HepG2 (cell line): ENCODE measurements at regions not wholly inside any gene's neighbourhood (a gene's known extent, or its start where the extent isn't known, plus 50 kb on each side); places are given as distances from the start of the nearest gene placed in this dataset.

Source experiments
- ATAC-seq: fragments of 200-7000 bp; cut with Tn5 transposase; 3 replicates; pipeline ENCODE4 v1.9.1; 2020; ENCODE audit warnings: mild to moderate bottlenecking, moderate library complexity
- BruUV-seq: library from RNA; stranded (reverse); fragments of 400-500 nt; replicated peaks from 2 replicates; lab custom pipeline; 2021; lab: Mats Ljungman, UMichigan
- CTCF ChIA-PET: fragments of 300-600 bp; formaldehyde crosslinking; extraction: SDS; loops from one replicate; lab custom pipeline; 2021; ENCODE audit warnings: low total read pairs, inconsistent platforms, low intra/inter-chr PET ratio; lab: Yijun Ruan, JAX
- POLR2A ChIA-PET: fragments of 350-600 bp; sonication (Branson Sonifier 250); formaldehyde crosslinking; loops from one replicate; lab custom pipeline; 2020; ENCODE audit warnings: antibody characterized with exemption, inconsistent platforms; lab: Yijun Ruan, JAX
- DNase-seq: peaks from one replicate; pipeline ENCODE4 v3.0.0-alpha.2; 2015; ENCODE audit warnings: low spot score
- FAIRE-seq: peaks from 3 replicates; lab custom pipeline; 2011; peaks lifted over from hg19 to GRCh38; lab: Jason Lieb, UNC
- H2AFZ ChIP-seq: one replicate; pipeline ENCODE4 v1.6.1; 2011; ENCODE audit warnings: low read length, inconsistent platforms
- H3K27ac ChIP-seq: fragments of 300-600 bp; 3 replicates; pipeline ENCODE4 v1.8.0; 2011; ENCODE audit warnings: mixed run types, mild to moderate bottlenecking, mixed read lengths, low read length, inconsistent platforms; ENCODE audit not compliant: insufficient read depth; ENCODE audit errors: extremely low read length
- H3K27me3 ChIP-seq, 2 experiments: fragments of 200-600 bp in 1 of 2; 2 replicates in 1 of 2; 3 replicates in 1 of 2; pipeline versions ENCODE4 v1.6.0 to v1.8.0; 2011; ENCODE audit warnings: low read length in 2 of 2, mild to moderate bottlenecking in 2 of 2, moderate library complexity in 2 of 2, inconsistent platforms in 1 of 2; ENCODE audit not compliant: insufficient read depth in 2 of 2, control insufficient read depth in 1 of 2
- H3K36me3 ChIP-seq, 2 experiments: fragments of 200-600 bp in 1 of 2; replicated peaks in 1 of 2; 2 replicates in 1 of 2; 3 replicates in 1 of 2; pipeline versions ENCODE4 v1.5.1 to v1.8.0; 2011; ENCODE audit warnings: low read length in 2 of 2, inconsistent platforms in 1 of 2; ENCODE audit not compliant: insufficient read depth in 2 of 2, control insufficient read depth in 1 of 2
- H3K4me1 ChIP-seq: 2 replicates; pipeline ENCODE4 v1.5.1; 2012; ENCODE audit warnings: low read length, inconsistent platforms; ENCODE audit not compliant: insufficient read depth
- H3K4me2 ChIP-seq: 2 replicates; pipeline ENCODE4 v1.6.0; 2011; ENCODE audit warnings: low read depth, low read length, inconsistent platforms
- H3K4me3 ChIP-seq, 3 experiments: fragments of 200-600 bp in 1 of 3; sonication (generic), shearing (Covaris generic) in 1 of 3; replicated peaks in 1 of 3; 2 replicates each; pipeline ENCODE4 v1.5.1; 2011 to 2016; ENCODE audit warnings: low read length in 3 of 3, inconsistent platforms in 2 of 3, low read depth in 2 of 3, mild to moderate bottlenecking in 2 of 3, control low read depth in 1 of 3, mixed read lengths in 1 of 3; ENCODE audit not compliant: insufficient read depth in 1 of 3
- H3K79me2 ChIP-seq: one replicate; pipeline ENCODE4 v1.6.1; 2011; ENCODE audit warnings: low read length, inconsistent platforms; ENCODE audit not compliant: insufficient read depth
- H3K9ac ChIP-seq: 2 replicates; pipeline ENCODE4 v1.6.0; 2011; ENCODE audit warnings: mild to moderate bottlenecking, low read depth, low read length, inconsistent platforms; ENCODE audit not compliant: insufficient read depth
- H3K9me3 ChIP-seq: 2 replicates; pipeline ENCODE4 v1.5.1; 2012; ENCODE audit warnings: mild to moderate bottlenecking, low read length
- H4K20me1 ChIP-seq: 2 replicates; pipeline ENCODE4 v1.6.0; 2011; ENCODE audit warnings: inconsistent platforms, mild to moderate bottlenecking, low read length, moderate library complexity; ENCODE audit not compliant: insufficient read depth
- BATF2 ChIP-seq: sonication (generic); formaldehyde crosslinking; IDR thresholded peaks from 2 replicates; pipeline ENCODE4 v1.8.0; 2022; ENCODE audit warnings: mild to moderate bottlenecking, missing genetic modification reagents, moderate library complexity
- ESRRA ChIP-seq: sonication (generic); formaldehyde crosslinking; IDR thresholded peaks from 2 replicates; pipeline ENCODE4 v1.5.1; 2020; ENCODE audit warnings: mild to moderate bottlenecking, low read depth, missing genetic modification reagents
- HDAC1 ChIP-seq: sonication (generic); formaldehyde crosslinking; IDR thresholded peaks from 2 replicates; pipeline ENCODE4 v1.5.1; 2020; ENCODE audit warnings: mild to moderate bottlenecking, missing genetic modification reagents
- HDAC2 ChIP-seq: sonication (generic); formaldehyde crosslinking; IDR thresholded peaks from 2 replicates; pipeline ENCODE4 v1.4.0; 2020; ENCODE audit warnings: missing genetic modification reagents
- HES4 ChIP-seq: sonication (generic); formaldehyde crosslinking; IDR thresholded peaks from 2 replicates; pipeline ENCODE4 v1.9.0; 2021; ENCODE audit warnings: mild to moderate bottlenecking, missing genetic modification reagents, borderline replicate concordance
- KLF16 ChIP-seq, 2 experiments: sonication (generic) in 1 of 2; formaldehyde crosslinking in 1 of 2; IDR thresholded peaks; 2 replicates each; pipeline versions ENCODE4 v1.6.1 to v1.8.0; 2016 to 2023; ENCODE audit warnings: missing genetic modification reagents in 2 of 2, missing compliant biosample characterization in 1 of 2
- MAF1 ChIP-seq: sonication (generic); formaldehyde crosslinking; IDR thresholded peaks from 2 replicates; pipeline ENCODE4 v1.5.0; 2020; ENCODE audit warnings: missing genetic modification reagents, borderline replicate concordance
- PREB ChIP-seq: sonication (generic); formaldehyde crosslinking; IDR thresholded peaks from 2 replicates; pipeline ENCODE4 v1.4.0; 2020; ENCODE audit warnings: missing genetic modification reagents
- RFX1 ChIP-seq: fragments of 450-650 bp; IDR thresholded peaks from 2 replicates; pipeline ENCODE4 v1.6.1; 2017
- SNAPC2 ChIP-seq: sonication (generic); formaldehyde crosslinking; IDR thresholded peaks from 2 replicates; pipeline ENCODE4 v1.8.1; 2022; ENCODE audit warnings: mild to moderate bottlenecking, missing genetic modification reagents
- TOPORS ChIP-seq: sonication (generic); formaldehyde crosslinking; IDR thresholded peaks from 2 replicates; pipeline ENCODE4 v1.8.0; 2023; ENCODE audit warnings: mild to moderate bottlenecking, missing genetic modification reagents
- TP53 ChIP-seq: sonication (generic); formaldehyde crosslinking; conservative IDR thresholded peaks from 2 replicates; pipeline ENCODE4 v1.4.0; 2020; ENCODE audit warnings: missing genetic modification reagents
- ZBTB4 ChIP-seq: sonication (generic); formaldehyde crosslinking; IDR thresholded peaks from 2 replicates; pipeline ENCODE4 v1.4.0; 2020; ENCODE audit warnings: missing genetic modification reagents, mild to moderate bottlenecking, borderline replicate concordance
- ZFP36 ChIP-seq: fragments of 150-350 bp; IDR thresholded peaks from 2 replicates; pipeline ENCODE4 v1.6.1; 2018; ENCODE audit warnings: borderline replicate concordance, low read length, low read depth; ENCODE audit not compliant: partially characterized antibody
- ZMAT3 ChIP-seq: sonication (generic); formaldehyde crosslinking; conservative IDR thresholded peaks from 2 replicates; pipeline ENCODE4 v1.7.0; 2021; ENCODE audit warnings: missing genetic modification reagents
- ZNF263 ChIP-seq: sonication (generic); formaldehyde crosslinking; IDR thresholded peaks from 2 replicates; pipeline ENCODE4 v1.4.0; 2020; ENCODE audit warnings: missing genetic modification reagents
- ZNF556 ChIP-seq: sonication (generic); formaldehyde crosslinking; IDR thresholded peaks from 2 replicates; pipeline ENCODE4 v1.4.0; 2020; ENCODE audit warnings: mild to moderate bottlenecking, missing genetic modification reagents, borderline replicate concordance
- ZNF562 ChIP-seq: sonication (generic); formaldehyde crosslinking; IDR thresholded peaks from 2 replicates; pipeline ENCODE4 v1.8.0; 2022; ENCODE audit warnings: missing genetic modification reagents, borderline replicate concordance
- whole genome bisulfite sequencing: methylation state at CpG from one replicate; pipeline ENCODE4 v1.1.6; 2017; ENCODE audit warnings: low lambda C conversion rate; 5-methylcytosine and 5-hydroxymethylcytosine counted together
- in situ Hi-C: cut with HindIII; loops from 2 replicates; pipeline ENCODE4 v1.10.0; 2017; ENCODE audit warnings: low pct_unique_long_range_greater_than_20kb; ENCODE audit not compliant: extremely low pct_ligation_motif_present
- intact Hi-C: fragments of 100-400 bp; cut with micrococcal nuclease; formaldehyde crosslinking; loops from one replicate; pipeline ENCODE4 v1.10.0; 2022; ENCODE audit not compliant: unreplicated experiment

GRCh38 chr13:105805892-105806627 is 729.4 kb downstream of the EFNB2 start:
- Histone ChIP-seq H3K27ac (no peak overlapping the region), H3K79me2 (no peaks in the 10 kb centered on the region), H3K4me3 (no peak overlapping the region), H4K20me1 (no peaks in the 10 kb centered on the region), H3K9ac (no peak overlapping the region), H3K4me2 (no peak overlapping the region), H2AFZ (no peak overlapping the region), H3K9me3 (peaks cover 46% of the 10 kb centered on the region), H3K4me1 (no peaks in the 10 kb centered on the region), H3K36me3 (no peaks in the 10 kb centered on the region), H3K27me3 (no peaks in the 10 kb centered on the region)
- DNase-seq (no peak), FAIRE-seq (no peak), ATAC-seq (no peak)
- in situ Hi-C loops (no loop called here), intact Hi-C loops (no loop called here)
- TF ChIP-seq RFX1, result no peak
- TF ChIP-seq HDAC2 (CRISPR knock-in tag), result no peak
- TF ChIP-seq BATF2, result no peak
- TF ChIP-seq ZBTB4 (CRISPR knock-in tag), result no peak
- TF ChIP-seq ESRRA (CRISPR knock-in tag), result no peak
- no peak for TF ChIP-seq MAF1 (CRISPR knock-in tag)
- TF ChIP-seq TP53 (CRISPR knock-in tag), result no peak
- no peak for TF ChIP-seq HDAC1 (CRISPR knock-in tag)
- no peak for TF ChIP-seq SNAPC2 (CRISPR knock-in tag)
- no peak for TF ChIP-seq ZFP36
- TF ChIP-seq KLF16 (CRISPR knock-in tag; IDR thresholded peaks at IDR 0.05), result no peak
- no peak for TF ChIP-seq ZNF562
- TF ChIP-seq ZNF556 (CRISPR knock-in tag), result no peak
- TF ChIP-seq TOPORS, result no peak
- TF ChIP-seq ZMAT3 (CRISPR knock-in tag), result no peak
- TF ChIP-seq PREB (CRISPR knock-in tag), result no peak
- no peak for TF ChIP-seq ZNF263 (CRISPR knock-in tag)
- no peak for TF ChIP-seq HES4 (CRISPR knock-in tag)
- no TSS peak for BruUV-seq
- ChIA-PET POLR2A (no interaction called here), CTCF (no interaction called here)
- 13% methylated on average over 6 of the region's 6 CpGs for WGBS
